CD14-positive monocyte (primary cell): ENCODE measurements at regions not wholly inside any gene's neighbourhood (a gene's known extent, or its start where the extent isn't known, plus 50 kb on each side); places are given as distances from the start of the nearest gene placed in this dataset.

Experiments
- DNase-seq, 3 donors: peaks; one replicate each; pipeline ENCODE4 v3.0.0-alpha.2; 2011 to 2022
- H2AFZ ChIP-seq: 2 replicates; pipeline ENCODE4 v1.6.0; 2012; ENCODE audit warnings: mild to moderate bottlenecking, low read depth, low read length, inconsistent platforms; ENCODE audit not compliant: insufficient read depth, poor library complexity, severe bottlenecking
- H3K27ac ChIP-seq, 2 donors: 1 replicate in 1 of 2; 2 replicates in 1 of 2; pipeline ENCODE4 v1.5.1; 2012 to 2013; ENCODE audit warnings: low read length in 2 of 2, control low read depth in 1 of 2, inconsistent platforms in 1 of 2, low read depth in 1 of 2, mild to moderate bottlenecking in 1 of 2
- H3K27me3 ChIP-seq, 2 donors: one replicate each; pipeline versions ENCODE4 v1.6.0 to v1.6.1; 2011 to 2013; ENCODE audit warnings: low read length in 2 of 2; ENCODE audit not compliant: control insufficient read depth in 2 of 2, insufficient read depth in 2 of 2
- H3K36me3 ChIP-seq, 2 donors: replicated peaks in 1 of 2; 1 replicate in 1 of 2; 2 replicates in 1 of 2; pipeline versions ENCODE4 v1.5.1 to v1.6.1; 2012 to 2013; ENCODE audit warnings: low read length in 2 of 2, control low read depth in 1 of 2, inconsistent platforms in 1 of 2, mild to moderate bottlenecking in 1 of 2; ENCODE audit not compliant: insufficient read depth in 2 of 2, control insufficient read depth in 1 of 2
- H3K4me1 ChIP-seq, 2 donors: 1 replicate in 1 of 2; 2 replicates in 1 of 2; pipeline versions ENCODE4 v1.5.1 to v1.6.1; 2012 to 2013; ENCODE audit warnings: low read length in 2 of 2, control low read depth in 1 of 2, inconsistent platforms in 1 of 2, mild to moderate bottlenecking in 1 of 2, moderate library complexity in 1 of 2; ENCODE audit not compliant: insufficient read depth in 2 of 2, control insufficient read depth in 1 of 2
- H3K4me2 ChIP-seq: replicated peaks from 2 replicates; pipeline ENCODE3; 2012; ENCODE audit warnings: low read length, moderate library complexity, mild to moderate bottlenecking; ENCODE audit not compliant: poor library complexity, severe bottlenecking; ENCODE audit errors: extremely low read depth
- H3K4me3 ChIP-seq, 3 experiments: fragments of 200-600 bp in 1 of 3; sonication (generic) in 1 of 3; replicated peaks in 1 of 3; 1 replicate in 2 of 3; 2 replicates in 1 of 3; pipeline ENCODE4 v1.5.1; 2011 to 2013; ENCODE audit warnings: low read length in 3 of 3, mild to moderate bottlenecking in 3 of 3, control low read depth in 2 of 3, low read depth in 2 of 3, inconsistent platforms in 1 of 3, moderate library complexity in 1 of 3
- H3K79me2 ChIP-seq: 2 replicates; pipeline ENCODE4 v1.6.0; 2012; ENCODE audit warnings: mild to moderate bottlenecking, control low read depth, inconsistent platforms, low read length, moderate library complexity; ENCODE audit not compliant: insufficient read depth
- H3K9ac ChIP-seq: 2 replicates; pipeline ENCODE4 v1.6.0; 2017; ENCODE audit warnings: low read length, mild to moderate bottlenecking; ENCODE audit not compliant: insufficient read depth, poor library complexity, severe bottlenecking
- H3K9me3 ChIP-seq, 2 donors: replicated peaks in 1 of 2; 1 replicate in 1 of 2; 2 replicates in 1 of 2; pipeline versions ENCODE4 v1.5.1 to v1.6.1; 2012 to 2013; ENCODE audit warnings: low read length in 2 of 2, control low read depth in 1 of 2; ENCODE audit not compliant: control insufficient read depth in 1 of 2, insufficient read depth in 1 of 2
- H4K20me1 ChIP-seq: 2 replicates; pipeline ENCODE4 v1.6.0; 2012; ENCODE audit warnings: mild to moderate bottlenecking, low read length, control low read depth, moderate library complexity; ENCODE audit not compliant: insufficient read depth
- H3K27ac Mint-ChIP-seq, 7 donors: one replicate each; pipeline ENCODE4 v1.8.0; 2020; ENCODE audit warnings: mild to moderate bottlenecking in 7 of 7, mixed read lengths in 7 of 7, moderate library complexity in 6 of 7, inconsistent platforms in 2 of 7
- H3K27me3 Mint-ChIP-seq, 3 donors: one replicate each; pipeline ENCODE4 v1.8.0; 2021 to 2022; ENCODE audit warnings: low read depth in 3 of 3, mild to moderate bottlenecking in 3 of 3, mixed read lengths in 3 of 3, moderate library complexity in 3 of 3, inconsistent platforms in 1 of 3
- H3K36me3 Mint-ChIP-seq, 2 donors: one replicate each; pipeline ENCODE4 v1.8.0; 2020; ENCODE audit warnings: mixed read lengths in 2 of 2, inconsistent platforms in 1 of 2, mild to moderate bottlenecking in 1 of 2
- H3K4me1 Mint-ChIP-seq: one replicate; pipeline ENCODE4 v1.8.0; 2020; ENCODE audit warnings: mild to moderate bottlenecking, mixed read lengths
- H3K4me3 Mint-ChIP-seq, 2 donors: one replicate each; pipeline ENCODE4 v1.8.0; 2020; ENCODE audit warnings: mild to moderate bottlenecking in 2 of 2, mixed read lengths in 2 of 2, moderate library complexity in 1 of 2
- H3K9me3 Mint-ChIP-seq, 7 donors: one replicate each; pipeline ENCODE4 v1.8.0; 2020 to 2022; ENCODE audit warnings: mixed read lengths in 7 of 7, mild to moderate bottlenecking in 6 of 7, moderate library complexity in 6 of 7, inconsistent platforms in 2 of 7
- WGBS: methylation state at CpG from one replicate; pipeline ENCODE4 v1.1.5; 2013; ENCODE audit warnings: missing lambda C conversion rate; ENCODE audit not compliant: insufficient coverage; 5-methylcytosine and 5-hydroxymethylcytosine counted together
- intact Hi-C, 2 donors: fragments of 100-400 bp; cut with micrococcal nuclease; formaldehyde crosslinking; loops; one replicate each; pipeline versions ENCODE4 v1.15.0 to v1.15.1; 2023
- TF ChIP-seq, protein P1 (sequence below): fragments of 200-600 bp; IDR thresholded peaks from one replicate; pipeline ENCODE4 v1.8.0; 2022; ENCODE audit warnings: antibody characterized with exemption, mild to moderate bottlenecking

DNA sequence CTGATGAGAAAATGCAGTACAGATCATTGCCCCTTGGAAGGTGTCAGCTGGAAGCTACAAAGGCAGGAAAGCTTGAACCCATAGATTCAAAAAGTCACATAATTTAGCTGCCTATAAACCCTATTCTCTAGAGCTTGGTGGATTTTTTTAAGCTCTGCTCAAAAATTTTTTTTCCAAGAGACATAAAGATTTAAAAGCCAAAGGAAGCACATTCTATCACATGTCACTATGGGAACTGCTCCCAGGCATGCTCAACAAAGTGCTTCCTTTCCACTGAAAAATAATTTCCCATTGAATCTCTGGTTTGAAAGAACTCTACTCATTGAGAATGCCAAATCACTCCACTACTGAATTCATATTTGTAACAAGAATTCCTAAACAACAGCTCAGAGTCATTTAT is 419.8 kb downstream of the CETN3 start:
- Histone ChIP-seq H3K27ac (no peak overlapping the region), H3K9ac (no peak overlapping the region), H3K4me1 (no peaks in the 10 kb centered on the region), H4K20me1 (no peaks in the 10 kb centered on the region), H2AFZ (no peak overlapping the region), H3K79me2 (no peaks in the 10 kb centered on the region), H3K4me2 (no peak overlapping the region), H3K9me3 (no peaks in the 10 kb centered on the region), H3K4me3 (no peak overlapping the region), H3K36me3 (no peaks in the 10 kb centered on the region), H3K27me3 (no peaks in the 10 kb centered on the region)
- Mint-ChIP-seq H3K27me3 (no peaks in the 10 kb centered on the region), H3K27ac (no peak overlapping the region), H3K4me1 (no peaks in the 10 kb centered on the region), H3K36me3 (no peaks in the 10 kb centered on the region), H3K4me3 (no peak overlapping the region), H3K9me3 (peaks cover 0 to 5% (median 0%) of the 10 kb centered on the region in 7 donors)
- DNase-seq = no peak
- TF ChIP-seq, protein P1, sequence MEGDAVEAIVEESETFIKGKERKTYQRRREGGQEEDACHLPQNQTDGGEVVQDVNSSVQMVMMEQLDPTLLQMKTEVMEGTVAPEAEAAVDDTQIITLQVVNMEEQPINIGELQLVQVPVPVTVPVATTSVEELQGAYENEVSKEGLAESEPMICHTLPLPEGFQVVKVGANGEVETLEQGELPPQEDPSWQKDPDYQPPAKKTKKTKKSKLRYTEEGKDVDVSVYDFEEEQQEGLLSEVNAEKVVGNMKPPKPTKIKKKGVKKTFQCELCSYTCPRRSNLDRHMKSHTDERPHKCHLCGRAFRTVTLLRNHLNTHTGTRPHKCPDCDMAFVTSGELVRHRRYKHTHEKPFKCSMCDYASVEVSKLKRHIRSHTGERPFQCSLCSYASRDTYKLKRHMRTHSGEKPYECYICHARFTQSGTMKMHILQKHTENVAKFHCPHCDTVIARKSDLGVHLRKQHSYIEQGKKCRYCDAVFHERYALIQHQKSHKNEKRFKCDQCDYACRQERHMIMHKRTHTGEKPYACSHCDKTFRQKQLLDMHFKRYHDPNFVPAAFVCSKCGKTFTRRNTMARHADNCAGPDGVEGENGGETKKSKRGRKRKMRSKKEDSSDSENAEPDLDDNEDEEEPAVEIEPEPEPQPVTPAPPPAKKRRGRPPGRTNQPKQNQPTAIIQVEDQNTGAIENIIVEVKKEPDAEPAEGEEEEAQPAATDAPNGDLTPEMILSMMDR = no peak
- intact Hi-C loops = no loop called here

DNA sequence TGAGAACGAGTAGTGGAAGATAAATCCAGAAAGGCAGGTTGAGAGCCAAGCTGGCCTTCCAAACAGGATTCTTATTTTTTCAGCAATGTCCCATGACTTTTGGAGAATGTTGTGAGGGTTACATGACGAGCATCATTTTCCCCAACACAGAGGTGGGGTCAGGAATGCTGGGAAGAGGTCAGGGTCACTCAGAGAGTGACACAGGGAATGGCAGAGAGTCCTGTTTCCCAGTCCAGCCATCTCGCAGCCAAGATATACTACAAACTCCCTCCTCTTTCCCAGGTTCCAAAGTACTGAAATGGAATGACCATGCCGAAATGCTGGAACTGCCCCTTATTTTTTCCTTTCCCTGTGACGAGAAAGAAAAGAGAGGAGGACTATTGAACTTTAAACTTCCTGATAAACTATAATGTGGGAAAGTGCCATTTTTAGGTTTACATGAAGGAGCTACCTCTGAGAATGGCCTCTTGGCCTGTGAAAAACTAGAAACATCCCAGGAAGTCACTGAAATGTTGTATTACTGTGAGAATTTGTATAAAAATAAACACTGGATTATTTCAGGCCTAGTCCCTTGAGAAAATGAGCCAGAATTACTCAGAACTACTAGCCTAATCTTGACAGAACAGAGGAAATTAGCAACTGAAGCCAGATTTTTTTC is 420.4 kb downstream of the CETN3 start:
- WGBS = no CpG with 5 or more reads among the region's 5 CpGs
- no peak overlapping the region for H3K4me3 Mint-ChIP-seq
- Histone ChIP-seq H3K4me3 (no peak overlapping the region), H4K20me1 (no peaks in the 10 kb centered on the region), H2AFZ (no peak overlapping the region), H3K9ac (no peak overlapping the region), H3K79me2 (no peaks in the 10 kb centered on the region), H3K27ac (no peak overlapping the region), H3K9me3 (no peaks in the 10 kb centered on the region), H3K36me3 (no peaks in the 10 kb centered on the region), H3K4me2 (no peak overlapping the region), H3K27me3 (no peaks in the 10 kb centered on the region), H3K4me1 (no peaks in the 10 kb centered on the region)
- TF ChIP-seq, protein P1 = no peak
- no peaks in the 10 kb centered on the region for H3K4me1 Mint-ChIP-seq
- no peak overlapping the region for H3K27ac Mint-ChIP-seq
- H3K9me3 Mint-ChIP-seq = peaks cover 0 to 5% (median 0%) of the 10 kb centered on the region in 7 donors
- intact Hi-C loops = no loop called here
- H3K27me3 Mint-ChIP-seq = no peaks in the 10 kb centered on the region
- H3K36me3 Mint-ChIP-seq = no peaks in the 10 kb centered on the region
- no peak for DNase-seq
